BJ (cell line): ENCODE measurements at regions not wholly inside any gene's neighbourhood (a gene's known extent, or its start where the extent isn't known, plus 50 kb on each side); places are given as distances from the start of the nearest gene placed in this dataset.

Experiments
- CTCF ChIA-PET: fragments of 350-600 bp; formaldehyde crosslinking; extraction: SDS; loops from one replicate; lab custom pipeline; 2021; ENCODE audit warnings: antibody characterized with exemption, inconsistent platforms; lab: Yijun Ruan, JAX
- POLR2A ChIA-PET: fragments of 300-600 bp; sonication (Branson Sonifier 250); formaldehyde crosslinking; extraction: SDS; loops from one replicate; lab custom pipeline; 2021; ENCODE audit warnings: antibody characterized with exemption; lab: Charles Lee
- DNase-seq: peaks from one replicate; pipeline ENCODE4 v3.0.0-alpha.2; 2011; ENCODE audit warnings: low read depth
- H3K27me3 ChIP-seq: 2 replicates; pipeline ENCODE4 v1.6.0; 2011; ENCODE audit warnings: low read length; ENCODE audit not compliant: control insufficient read depth, insufficient read depth
- H3K36me3 ChIP-seq: 2 replicates; pipeline ENCODE4 v1.5.1; 2011; ENCODE audit warnings: low read length; ENCODE audit not compliant: control insufficient read depth, insufficient read depth
- H3K4me3 ChIP-seq: 2 replicates; pipeline ENCODE4 v1.5.1; 2011; ENCODE audit warnings: low read depth, mild to moderate bottlenecking, control low read depth, low read length
- TF ChIP-seq, protein P1 (sequence below): IDR thresholded peaks from 2 replicates; pipeline ENCODE4 v1.5.1; 2011; ENCODE audit warnings: low read depth, mild to moderate bottlenecking, control low read depth, inconsistent platforms, low read length, moderate library complexity; ENCODE audit not compliant: insufficient read depth

GRCh38 chr3:124298951-124299350, 307.0 kb upstream of the ROPN1 start:
- Histone ChIP-seq H3K4me3 (no peak overlapping the region), H3K27me3 (no peaks in the 10 kb centered on the region), H3K36me3 (no peaks in the 10 kb centered on the region)
- TF ChIP-seq, protein P1, sequence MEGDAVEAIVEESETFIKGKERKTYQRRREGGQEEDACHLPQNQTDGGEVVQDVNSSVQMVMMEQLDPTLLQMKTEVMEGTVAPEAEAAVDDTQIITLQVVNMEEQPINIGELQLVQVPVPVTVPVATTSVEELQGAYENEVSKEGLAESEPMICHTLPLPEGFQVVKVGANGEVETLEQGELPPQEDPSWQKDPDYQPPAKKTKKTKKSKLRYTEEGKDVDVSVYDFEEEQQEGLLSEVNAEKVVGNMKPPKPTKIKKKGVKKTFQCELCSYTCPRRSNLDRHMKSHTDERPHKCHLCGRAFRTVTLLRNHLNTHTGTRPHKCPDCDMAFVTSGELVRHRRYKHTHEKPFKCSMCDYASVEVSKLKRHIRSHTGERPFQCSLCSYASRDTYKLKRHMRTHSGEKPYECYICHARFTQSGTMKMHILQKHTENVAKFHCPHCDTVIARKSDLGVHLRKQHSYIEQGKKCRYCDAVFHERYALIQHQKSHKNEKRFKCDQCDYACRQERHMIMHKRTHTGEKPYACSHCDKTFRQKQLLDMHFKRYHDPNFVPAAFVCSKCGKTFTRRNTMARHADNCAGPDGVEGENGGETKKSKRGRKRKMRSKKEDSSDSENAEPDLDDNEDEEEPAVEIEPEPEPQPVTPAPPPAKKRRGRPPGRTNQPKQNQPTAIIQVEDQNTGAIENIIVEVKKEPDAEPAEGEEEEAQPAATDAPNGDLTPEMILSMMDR: no peak
- DNase-seq: no peak
- POLR2A ChIA-PET: no interaction called here
- CTCF ChIA-PET: no interaction called here

GRCh38 chr3:124299831-124300230, 307.9 kb upstream of the ROPN1 start:
- Histone ChIP-seq H3K27me3 (no peaks in the 10 kb centered on the region), H3K36me3 (no peaks in the 10 kb centered on the region), H3K4me3 (no peak overlapping the region)
- ChIA-PET POLR2A (no interaction called here), CTCF (no interaction called here)
- TF ChIP-seq, protein P1: no peak
- no peak for DNase-seq

GRCh38 chr3:124300416-124300815, 308.5 kb upstream of the ROPN1 start:
- Histone ChIP-seq H3K27me3 (no peaks in the 10 kb centered on the region; the same call in 1 of the 2 replicates), H3K4me3 (no peak overlapping the region), H3K36me3 (no peaks in the 10 kb centered on the region)
- TF ChIP-seq, protein P1: no peak
- DNase-seq: no peak
- ChIA-PET CTCF (no interaction called here), POLR2A (no interaction called here)

DNA sequence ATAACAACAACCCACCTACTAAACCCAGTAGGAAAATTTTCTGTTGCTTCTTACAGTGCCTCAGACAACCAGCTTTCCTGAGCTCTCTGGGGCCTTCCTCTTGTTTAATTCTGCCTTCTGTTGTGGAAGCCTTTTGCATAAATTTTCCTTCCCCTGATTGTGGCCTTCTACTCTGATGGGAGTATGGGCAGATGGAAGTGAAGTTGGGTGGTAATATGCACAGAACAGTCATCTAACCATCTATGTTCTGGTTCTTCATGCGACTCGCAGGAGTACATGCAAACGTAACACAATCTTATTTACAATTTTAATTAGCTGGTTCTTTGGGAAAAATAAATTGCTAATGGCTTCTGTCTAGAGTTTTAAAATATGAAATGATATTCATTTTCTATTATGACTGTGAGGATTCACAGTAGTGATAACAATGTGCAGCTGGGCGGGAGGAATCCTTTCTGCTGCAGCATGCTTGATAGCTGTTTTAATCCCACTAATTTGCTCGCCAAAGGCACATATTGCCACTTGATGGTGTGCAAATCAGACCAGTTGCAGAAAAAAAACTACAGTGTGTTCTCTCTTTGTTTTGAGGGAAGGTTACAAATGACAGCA, 311.5 kb upstream of the ROPN1 start:
- CTCF ChIA-PET: no interaction called here
- no peaks in the 10 kb centered on the region for H3K36me3 ChIP-seq
- TF ChIP-seq, protein P1: no peak
- H3K4me3 ChIP-seq: no peak overlapping the region
- POLR2A ChIA-PET: no interaction called here
- no peaks in the 10 kb centered on the region; the same call in 1 of the 2 replicates for H3K27me3 ChIP-seq
- no peak for DNase-seq

DNA sequence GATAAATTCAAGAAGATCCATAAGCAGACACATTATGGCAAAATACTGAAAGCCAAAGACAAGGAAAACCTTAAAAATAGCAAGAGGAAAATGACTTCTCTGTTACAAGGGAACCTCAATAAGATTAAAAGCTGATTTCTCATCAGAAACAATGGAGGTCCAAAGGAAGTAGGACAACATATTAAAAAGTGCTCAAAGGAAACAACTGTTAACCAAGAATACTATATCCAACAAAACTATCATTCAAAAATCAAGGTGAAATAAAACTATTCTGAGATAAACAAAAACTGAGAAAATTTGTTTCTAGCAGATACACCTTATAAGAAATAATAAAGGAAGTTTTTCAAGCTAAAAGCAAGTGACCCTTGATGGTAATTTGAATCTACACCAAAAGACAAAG, 314.7 kb upstream of the ROPN1 start:
- CTCF ChIA-PET: no interaction called here
- DNase-seq: no peak
- POLR2A ChIA-PET: no interaction called here
- Histone ChIP-seq H3K27me3 (no peaks in the 10 kb centered on the region; the same call in 1 of the 2 replicates), H3K4me3 (no peak overlapping the region), H3K36me3 (no peaks in the 10 kb centered on the region)
- TF ChIP-seq, protein P1: no peak
